ENCODE measurements at regions not wholly inside any gene's neighbourhood (a gene's known extent, or its start where the extent isn't known, plus 50 kb on each side); places are given as distances from the start of the nearest gene placed in this dataset.

DNA sequence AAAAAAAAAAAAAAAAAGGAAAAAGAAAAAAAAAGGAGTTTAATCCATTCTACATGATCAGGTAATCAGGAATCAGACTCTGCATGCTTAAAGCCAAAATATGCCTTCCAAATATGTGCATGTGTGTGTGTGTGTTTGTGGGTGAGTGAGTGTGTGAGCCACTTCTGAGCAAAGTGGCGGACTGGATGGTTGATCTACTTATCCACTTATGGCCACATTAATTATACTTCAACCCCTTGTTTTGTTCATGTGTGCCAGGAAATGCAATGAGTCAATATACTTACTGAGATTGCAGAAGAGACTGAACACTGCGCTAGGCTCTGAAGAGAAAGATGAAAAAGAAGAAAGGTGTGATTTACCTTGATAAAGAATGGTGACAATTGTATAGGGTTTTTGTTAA is 586.5 kb upstream of the NXPH2 start:
- POLR2A ChIA-PET: no interaction called here

DNA sequence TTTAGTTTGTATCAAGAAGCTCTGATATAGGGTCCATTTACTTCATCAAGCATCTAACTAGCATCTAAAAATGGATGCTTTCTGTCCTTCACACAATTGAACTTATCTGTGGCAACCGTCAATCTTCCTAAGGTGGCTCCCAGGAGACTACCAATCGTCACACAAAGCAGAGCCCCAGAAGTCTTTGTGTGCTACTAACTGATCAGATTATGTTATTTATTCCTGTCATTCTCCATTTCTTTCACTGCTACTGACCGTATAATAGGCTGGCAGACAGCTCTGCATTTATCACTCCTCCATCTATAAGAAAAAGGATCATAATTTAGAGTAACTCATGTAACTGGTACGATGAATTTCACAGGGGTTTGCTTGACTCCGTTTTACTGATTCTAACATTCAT is 585.0 kb upstream of the NXPH2 start:
- in situ Hi-C loops (cut with HindIII; ENCODE audit: low pct_unique_long_range_greater_than_20kb, low sequenced_read_pairs) (no loop called here), intact Hi-C loops (cut with micrococcal nuclease; ENCODE audit: unreplicated experiment) (no loop called here)
- no peaks in the 10 kb centered on the region for H3K9me3 ChIP-seq (ENCODE audit: control insufficient read depth, insufficient read depth, low read depth, low read length)
- no peak for ATAC-seq
- no peaks in the 10 kb centered on the region for H3K4me1 ChIP-seq (ENCODE audit: control insufficient read depth, insufficient read depth, low read length)
- DNase-seq (ENCODE audit: low read depth, low spot score): no peak
- no peak overlapping the region for H3K27ac ChIP-seq (ENCODE audit: low read length)
- TF ChIP-seq, protein P1, sequence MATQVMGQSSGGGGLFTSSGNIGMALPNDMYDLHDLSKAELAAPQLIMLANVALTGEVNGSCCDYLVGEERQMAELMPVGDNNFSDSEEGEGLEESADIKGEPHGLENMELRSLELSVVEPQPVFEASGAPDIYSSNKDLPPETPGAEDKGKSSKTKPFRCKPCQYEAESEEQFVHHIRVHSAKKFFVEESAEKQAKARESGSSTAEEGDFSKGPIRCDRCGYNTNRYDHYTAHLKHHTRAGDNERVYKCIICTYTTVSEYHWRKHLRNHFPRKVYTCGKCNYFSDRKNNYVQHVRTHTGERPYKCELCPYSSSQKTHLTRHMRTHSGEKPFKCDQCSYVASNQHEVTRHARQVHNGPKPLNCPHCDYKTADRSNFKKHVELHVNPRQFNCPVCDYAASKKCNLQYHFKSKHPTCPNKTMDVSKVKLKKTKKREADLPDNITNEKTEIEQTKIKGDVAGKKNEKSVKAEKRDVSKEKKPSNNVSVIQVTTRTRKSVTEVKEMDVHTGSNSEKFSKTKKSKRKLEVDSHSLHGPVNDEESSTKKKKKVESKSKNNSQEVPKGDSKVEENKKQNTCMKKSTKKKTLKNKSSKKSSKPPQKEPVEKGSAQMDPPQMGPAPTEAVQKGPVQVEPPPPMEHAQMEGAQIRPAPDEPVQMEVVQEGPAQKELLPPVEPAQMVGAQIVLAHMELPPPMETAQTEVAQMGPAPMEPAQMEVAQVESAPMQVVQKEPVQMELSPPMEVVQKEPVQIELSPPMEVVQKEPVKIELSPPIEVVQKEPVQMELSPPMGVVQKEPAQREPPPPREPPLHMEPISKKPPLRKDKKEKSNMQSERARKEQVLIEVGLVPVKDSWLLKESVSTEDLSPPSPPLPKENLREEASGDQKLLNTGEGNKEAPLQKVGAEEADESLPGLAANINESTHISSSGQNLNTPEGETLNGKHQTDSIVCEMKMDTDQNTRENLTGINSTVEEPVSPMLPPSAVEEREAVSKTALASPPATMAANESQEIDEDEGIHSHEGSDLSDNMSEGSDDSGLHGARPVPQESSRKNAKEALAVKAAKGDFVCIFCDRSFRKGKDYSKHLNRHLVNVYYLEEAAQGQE (IDR thresholded peaks at IDR 0.05; ENCODE audit: insufficient read depth in 1 of 2, low read depth in 2 of 2, low read length in 1 of 2): no peak
- TF ChIP-seq POLR2AphosphoS5 (IDR thresholded peaks at IDR 0.05; ENCODE audit: low read depth, low read length): no peak
- no peak for TF ChIP-seq TCF7L2 (IDR thresholded peaks at IDR 0.05; ENCODE audit: low read depth, low read length)
- no peak for TF ChIP-seq SIN3A (IDR thresholded peaks at IDR 0.05; ENCODE audit: borderline replicate concordance, insufficient read depth, low read depth, low read length)
- H3K27me3 ChIP-seq (ENCODE audit: control insufficient read depth, insufficient read depth, low read length): no peaks in the 10 kb centered on the region
- ChIA-PET CTCF (interaction anchor here (0.7 kb wide), 1 partner anchor 334 kb away, joined by 3 read pairs; no protein-coding TSS in a partner anchor), POLR2A (no interaction called here)
- no TSS peak for BruUV-seq (replicated peaks)
- H3K4me3 ChIP-seq (ENCODE audit: low read depth in 2 of 2, low read length in 2 of 2): no peak overlapping the region
- no peaks in the 10 kb centered on the region for H3K36me3 ChIP-seq (ENCODE audit: control insufficient read depth, insufficient read depth, low read length)

More for the DNA sequence above, 586.5 kb upstream of the NXPH2 start:
- Histone ChIP-seq H3K27ac (ENCODE audit: low read length) (no peak overlapping the region), H3K4me1 (ENCODE audit: control insufficient read depth, insufficient read depth, low read length) (no peaks in the 10 kb centered on the region), H3K27me3 (ENCODE audit: control insufficient read depth, insufficient read depth, low read length) (no peaks in the 10 kb centered on the region), H3K36me3 (ENCODE audit: control insufficient read depth, insufficient read depth, low read length) (no peaks in the 10 kb centered on the region), H3K4me3 (ENCODE audit: low read depth in 2 of 2, low read length in 2 of 2) (no peak overlapping the region), H3K9me3 (ENCODE audit: control insufficient read depth, insufficient read depth, low read depth, low read length) (no peaks in the 10 kb centered on the region)
- in situ Hi-C loops (cut with HindIII; ENCODE audit: low pct_unique_long_range_greater_than_20kb, low sequenced_read_pairs): no loop called here
- CTCF ChIA-PET: no interaction called here
- no peak for TF ChIP-seq POLR2AphosphoS5 (IDR thresholded peaks at IDR 0.05; ENCODE audit: low read depth, low read length)
- TF ChIP-seq, protein P1 (IDR thresholded peaks at IDR 0.05; ENCODE audit: insufficient read depth in 1 of 2, low read depth in 2 of 2, low read length in 1 of 2): no peak
- no peak for TF ChIP-seq SIN3A (IDR thresholded peaks at IDR 0.05; ENCODE audit: borderline replicate concordance, insufficient read depth, low read depth, low read length)
- TF ChIP-seq, protein P2, sequence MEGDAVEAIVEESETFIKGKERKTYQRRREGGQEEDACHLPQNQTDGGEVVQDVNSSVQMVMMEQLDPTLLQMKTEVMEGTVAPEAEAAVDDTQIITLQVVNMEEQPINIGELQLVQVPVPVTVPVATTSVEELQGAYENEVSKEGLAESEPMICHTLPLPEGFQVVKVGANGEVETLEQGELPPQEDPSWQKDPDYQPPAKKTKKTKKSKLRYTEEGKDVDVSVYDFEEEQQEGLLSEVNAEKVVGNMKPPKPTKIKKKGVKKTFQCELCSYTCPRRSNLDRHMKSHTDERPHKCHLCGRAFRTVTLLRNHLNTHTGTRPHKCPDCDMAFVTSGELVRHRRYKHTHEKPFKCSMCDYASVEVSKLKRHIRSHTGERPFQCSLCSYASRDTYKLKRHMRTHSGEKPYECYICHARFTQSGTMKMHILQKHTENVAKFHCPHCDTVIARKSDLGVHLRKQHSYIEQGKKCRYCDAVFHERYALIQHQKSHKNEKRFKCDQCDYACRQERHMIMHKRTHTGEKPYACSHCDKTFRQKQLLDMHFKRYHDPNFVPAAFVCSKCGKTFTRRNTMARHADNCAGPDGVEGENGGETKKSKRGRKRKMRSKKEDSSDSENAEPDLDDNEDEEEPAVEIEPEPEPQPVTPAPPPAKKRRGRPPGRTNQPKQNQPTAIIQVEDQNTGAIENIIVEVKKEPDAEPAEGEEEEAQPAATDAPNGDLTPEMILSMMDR (IDR thresholded peaks at IDR 0.05): no peak
- TF ChIP-seq TCF7L2 (IDR thresholded peaks at IDR 0.05; ENCODE audit: low read depth, low read length): no peak
- BruUV-seq (replicated peaks): no TSS peak
- DNase-seq (ENCODE audit: low read depth, low spot score) (no peak), ATAC-seq (no peak)
- intact Hi-C loops (cut with micrococcal nuclease; ENCODE audit: unreplicated experiment): no loop called here
